Skeletal muscle tissue (tissue), 3 donors: ENCODE measurements at regions not wholly inside any gene's neighbourhood (a gene's known extent, or its start where the extent isn't known, plus 50 kb on each side); places are given as distances from the start of the nearest gene placed in this dataset.

Experiments
- H3K27ac ChIP-seq: one replicate; pipeline ENCODE4 v1.7.0; 2013; ENCODE audit warnings: mild to moderate bottlenecking, low read depth, low read length, inconsistent platforms
- H3K27me3 ChIP-seq, 3 donors: one replicate each; pipeline ENCODE4 v1.7.0; 2013; ENCODE audit warnings: low read length in 3 of 3; ENCODE audit not compliant: control insufficient read depth in 3 of 3, insufficient read depth in 3 of 3
- H3K36me3 ChIP-seq, 3 donors: one replicate each; pipeline ENCODE4 v1.7.0; 2013; ENCODE audit warnings: low read length in 3 of 3; ENCODE audit not compliant: control insufficient read depth in 3 of 3, insufficient read depth in 3 of 3
- H3K4me1 ChIP-seq, 3 donors: one replicate each; pipeline ENCODE4 v1.7.0; 2013; ENCODE audit warnings: low read length in 3 of 3, mild to moderate bottlenecking in 3 of 3; ENCODE audit not compliant: control insufficient read depth in 3 of 3, insufficient read depth in 3 of 3
- H3K4me3 ChIP-seq, 3 donors: one replicate each; pipeline ENCODE4 v1.7.0; 2013; ENCODE audit warnings: low read length in 3 of 3
- H3K9ac ChIP-seq, 3 donors: one replicate each; pipeline ENCODE4 v1.7.0; 2013; ENCODE audit warnings: low read length in 3 of 3, mild to moderate bottlenecking in 3 of 3, moderate library complexity in 2 of 3, low read depth in 1 of 3
- H3K9me3 ChIP-seq, 3 donors: one replicate each; pipeline ENCODE4 v1.7.0; 2013; ENCODE audit warnings: low read length in 3 of 3; ENCODE audit not compliant: control insufficient read depth in 3 of 3
- donor health status: Osteomylitis.

DNA sequence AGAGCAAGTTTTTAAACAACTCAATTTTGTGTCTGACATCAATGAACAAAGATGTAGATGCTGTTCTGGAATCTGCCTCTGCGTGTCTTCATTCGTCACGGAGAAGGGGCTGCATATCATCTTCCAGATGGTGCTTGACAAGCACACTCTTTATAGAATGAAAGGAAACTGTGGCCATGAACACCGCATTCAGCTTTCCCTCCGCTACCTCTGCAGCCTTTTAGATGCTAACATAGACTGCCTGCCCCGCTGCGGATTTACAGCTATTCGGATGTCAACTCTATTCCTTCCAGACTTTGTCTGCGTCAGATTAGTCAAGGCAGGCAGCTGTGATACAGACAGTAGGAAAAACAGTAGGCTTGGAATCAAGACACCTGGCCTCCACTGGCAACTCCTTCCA, 232.9 kb downstream of the TJP1 start:
- no peak overlapping the region for H3K4me3 ChIP-seq
- H3K36me3 ChIP-seq: no peaks in the 10 kb centered on the region
- no peak overlapping the region for H3K27ac ChIP-seq
- peaks cover 0 to 2% (median 0%) of the 10 kb centered on the region in 3 donors for H3K27me3 ChIP-seq
- H3K9ac ChIP-seq: no peak overlapping the region
- no peaks in the 10 kb centered on the region for H3K9me3 ChIP-seq
- H3K4me1 ChIP-seq: no peaks in the 10 kb centered on the region

DNA sequence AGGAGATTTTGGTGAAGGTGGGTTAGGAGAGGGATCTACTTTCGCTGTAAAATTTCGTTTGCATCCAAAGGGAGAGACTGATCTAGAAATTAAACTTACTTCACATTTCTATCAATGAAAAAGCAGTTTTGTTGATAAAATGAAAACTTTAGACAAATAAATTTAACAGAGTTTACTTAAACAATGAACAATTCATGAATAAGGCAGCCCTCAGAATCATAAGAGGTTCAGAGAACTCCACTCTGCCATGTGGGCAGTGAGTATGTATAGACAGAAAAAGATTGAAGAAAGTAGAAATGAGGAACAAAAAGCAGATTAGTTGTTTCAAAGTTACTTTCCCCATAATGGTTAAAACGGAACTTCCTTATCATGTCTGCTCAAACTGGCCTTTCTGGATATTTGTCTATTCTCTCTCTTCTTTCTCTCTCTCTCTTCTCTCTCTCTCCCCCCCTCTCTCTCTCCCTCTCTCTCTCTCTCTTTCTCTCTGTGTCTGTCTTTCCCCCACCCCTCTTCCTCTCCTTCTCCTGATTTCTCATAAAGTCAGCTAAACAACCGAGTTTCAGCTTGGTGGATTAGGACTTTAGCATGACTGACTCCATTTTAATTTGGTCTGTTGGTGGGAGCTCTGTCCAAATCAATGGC, 248.9 kb downstream of the TJP1 start:
- no peaks in the 10 kb centered on the region for H3K9me3 ChIP-seq
- no peak overlapping the region for H3K27ac ChIP-seq
- no peaks in the 10 kb centered on the region for H3K36me3 ChIP-seq
- H3K27me3 ChIP-seq: peaks cover 23 to 31% (median 27%) of the 10 kb centered on the region in 3 donors
- H3K4me3 ChIP-seq: no peak overlapping the region
- no peaks in the 10 kb centered on the region for H3K4me1 ChIP-seq
- no peak overlapping the region for H3K9ac ChIP-seq

DNA sequence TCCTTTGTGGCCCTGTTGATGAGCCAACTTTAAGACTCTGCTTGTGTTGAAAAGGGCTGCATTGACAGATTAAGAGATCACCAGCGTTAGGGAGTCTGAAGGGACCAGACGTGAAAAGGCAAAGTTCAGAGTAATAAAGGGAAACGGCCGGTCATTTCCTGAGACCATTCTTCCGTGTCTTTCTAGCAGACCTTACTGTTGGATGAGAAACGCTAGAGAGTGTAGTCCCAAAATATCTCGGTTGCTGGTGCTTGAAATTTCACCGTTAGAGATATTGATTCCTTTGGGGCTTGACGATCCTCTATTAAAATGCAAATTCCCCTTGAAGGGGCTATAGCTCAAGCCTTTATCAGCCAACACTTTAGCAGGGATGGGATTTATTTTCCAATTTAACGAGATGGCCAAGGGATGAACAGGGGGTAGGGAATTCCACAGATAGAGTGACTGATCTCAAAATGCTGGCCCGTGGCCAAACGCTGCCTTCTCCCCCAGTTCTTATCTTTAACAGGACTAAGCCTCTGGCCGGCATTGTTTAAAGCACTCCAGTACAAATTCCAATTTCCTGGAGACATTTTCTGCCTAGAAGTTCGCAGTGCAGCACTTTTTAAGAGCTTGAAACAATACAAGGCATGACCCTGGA, 250.4 kb downstream of the TJP1 start:
- H3K9ac ChIP-seq: no peak overlapping the region
- H3K27ac ChIP-seq: no peak overlapping the region
- H3K4me3 ChIP-seq: no peak overlapping the region
- H3K4me1 ChIP-seq: no peaks in the 10 kb centered on the region
- no peaks in the 10 kb centered on the region for H3K9me3 ChIP-seq
- no peaks in the 10 kb centered on the region for H3K36me3 ChIP-seq
- peaks cover 31 to 42% (median 40%) of the 10 kb centered on the region in 3 donors for H3K27me3 ChIP-seq

DNA sequence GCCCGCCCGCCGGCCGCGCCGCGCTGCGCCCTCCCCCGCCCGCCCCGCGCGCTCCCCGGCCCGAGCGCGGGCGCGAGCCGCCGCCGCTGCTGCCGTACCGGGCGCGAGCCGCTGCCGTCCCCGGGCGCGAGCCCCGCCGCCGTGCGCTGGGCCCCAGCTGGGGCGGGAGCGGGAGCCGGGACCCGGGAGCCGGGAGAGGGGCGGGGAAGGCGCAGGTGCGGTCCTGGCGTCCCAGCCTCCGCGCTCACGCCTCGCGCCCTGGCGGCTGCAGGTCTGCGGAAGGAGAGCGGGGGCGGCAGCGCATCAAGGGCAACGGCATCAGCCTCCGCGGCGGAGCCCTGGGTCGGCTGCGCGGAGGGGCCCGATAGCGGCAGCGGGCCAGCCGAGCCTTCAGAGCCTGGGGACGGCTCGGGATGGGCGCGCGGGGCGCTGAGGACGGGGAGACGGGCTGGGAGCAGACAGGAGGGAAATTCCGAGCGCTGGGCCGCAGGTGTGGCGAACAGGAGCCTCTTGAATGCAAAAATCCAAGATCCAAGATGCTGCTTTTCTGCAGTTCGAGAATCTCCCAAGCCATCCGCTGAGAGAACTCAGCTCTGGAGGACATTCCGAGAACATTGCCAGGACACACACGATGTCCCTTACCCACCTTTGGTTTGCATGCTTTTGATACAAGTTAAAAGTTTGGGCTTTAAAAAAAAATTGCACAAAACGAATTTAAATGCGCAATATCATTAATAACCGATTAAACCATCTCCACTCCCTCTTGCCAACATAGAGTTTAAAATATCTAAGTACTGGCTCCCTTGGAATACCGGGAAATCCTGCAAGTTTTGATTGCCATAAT, 251.1 kb downstream of the TJP1 start:
- Histone ChIP-seq H3K9ac (no peak overlapping the region), H3K27ac (no peak overlapping the region), H3K4me3 (peak overlapping the region in 2 of 3 donors; percentile 29 to 36), H3K9me3 (no peaks in the 10 kb centered on the region), H3K27me3 (peaks cover 33 to 42% (median 40%) of the 10 kb centered on the region in 3 donors), H3K4me1 (no peaks in the 10 kb centered on the region), H3K36me3 (no peaks in the 10 kb centered on the region)

DNA sequence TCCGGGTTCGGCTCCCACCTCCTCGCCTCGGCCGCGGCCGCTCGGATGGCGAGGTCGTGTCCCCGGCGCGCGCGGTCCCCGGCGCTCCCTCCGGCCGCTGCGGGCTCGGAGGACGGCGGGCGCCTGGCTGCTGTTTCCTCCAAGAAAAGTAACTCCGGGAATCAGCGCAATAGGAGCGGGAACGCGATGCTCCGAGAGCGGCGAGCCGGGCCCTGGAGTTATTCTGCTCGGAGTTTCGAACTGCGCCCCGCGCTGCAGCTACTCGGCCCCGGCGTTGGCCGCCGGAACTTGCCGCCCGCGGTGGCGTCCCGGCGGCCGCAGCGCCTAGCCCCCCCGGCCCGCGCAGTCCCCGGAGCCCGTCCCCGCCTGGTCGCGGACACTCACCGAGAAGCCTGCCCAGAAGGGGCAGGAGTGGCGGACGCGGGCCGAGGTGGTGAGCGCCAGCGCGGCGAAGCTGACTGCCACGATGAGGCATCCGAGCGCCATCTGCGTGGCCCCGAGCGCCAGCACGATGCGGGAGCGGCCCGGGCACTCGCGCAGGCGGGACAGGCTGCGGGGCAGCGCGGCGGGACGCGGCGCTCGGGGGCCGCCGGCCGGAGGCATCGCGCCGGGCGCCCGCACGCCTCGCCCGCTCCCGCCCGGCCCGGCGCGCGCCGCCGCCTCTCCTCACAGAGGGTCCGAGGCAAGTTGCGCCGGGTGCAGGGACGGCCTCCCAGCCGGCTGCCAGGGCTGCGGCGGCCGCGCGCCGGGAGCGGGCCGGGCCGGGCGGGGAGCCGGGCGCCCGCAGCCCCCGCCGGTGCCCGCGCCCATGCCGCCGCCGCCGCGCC, 251.9 kb downstream of the TJP1 start:
- Histone ChIP-seq H3K36me3 (no peaks in the 10 kb centered on the region), H3K4me1 (no peaks in the 10 kb centered on the region), H3K4me3 (peak overlapping the region in 1 of 3 donors; percentile 43), H3K9ac (no peak overlapping the region), H3K27ac (no peak overlapping the region), H3K9me3 (no peaks in the 10 kb centered on the region), H3K27me3 (peaks cover 33 to 42% (median 40%) of the 10 kb centered on the region in 3 donors)

DNA sequence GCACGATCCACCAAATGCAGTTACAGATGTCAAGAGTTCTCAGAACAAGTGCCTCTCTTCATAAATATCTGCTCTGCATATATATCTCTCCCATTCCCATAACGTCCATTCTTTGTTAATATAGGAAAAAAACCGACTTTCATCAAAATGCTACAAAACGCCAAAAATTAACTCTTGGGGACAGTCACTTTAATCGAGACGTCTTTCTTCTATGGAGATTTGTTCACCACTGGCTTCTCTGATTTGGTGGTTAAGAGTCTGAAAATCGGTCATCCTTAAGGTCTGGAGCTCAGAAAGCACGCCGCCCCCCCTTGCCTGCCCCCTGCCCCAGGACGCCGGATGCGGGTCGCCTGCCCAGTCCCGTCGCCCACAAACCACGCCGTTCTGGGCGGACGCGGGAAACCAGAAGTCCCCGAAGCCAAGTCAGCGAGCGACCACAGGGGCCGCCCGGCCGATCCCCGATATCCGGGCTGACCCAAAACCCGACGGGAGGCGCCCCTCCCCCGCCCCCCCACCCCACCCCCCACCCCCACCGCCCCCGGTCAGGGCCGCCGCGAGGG, 252.7 kb downstream of the TJP1 start:
- H3K4me1 ChIP-seq: no peaks in the 10 kb centered on the region
- H3K9me3 ChIP-seq: no peaks in the 10 kb centered on the region
- H3K36me3 ChIP-seq: no peaks in the 10 kb centered on the region
- peaks cover 35 to 42% (median 40%) of the 10 kb centered on the region in 3 donors for H3K27me3 ChIP-seq
- no peak overlapping the region for H3K9ac ChIP-seq
- H3K4me3 ChIP-seq: no peak overlapping the region
- H3K27ac ChIP-seq: no peak overlapping the region

DNA sequence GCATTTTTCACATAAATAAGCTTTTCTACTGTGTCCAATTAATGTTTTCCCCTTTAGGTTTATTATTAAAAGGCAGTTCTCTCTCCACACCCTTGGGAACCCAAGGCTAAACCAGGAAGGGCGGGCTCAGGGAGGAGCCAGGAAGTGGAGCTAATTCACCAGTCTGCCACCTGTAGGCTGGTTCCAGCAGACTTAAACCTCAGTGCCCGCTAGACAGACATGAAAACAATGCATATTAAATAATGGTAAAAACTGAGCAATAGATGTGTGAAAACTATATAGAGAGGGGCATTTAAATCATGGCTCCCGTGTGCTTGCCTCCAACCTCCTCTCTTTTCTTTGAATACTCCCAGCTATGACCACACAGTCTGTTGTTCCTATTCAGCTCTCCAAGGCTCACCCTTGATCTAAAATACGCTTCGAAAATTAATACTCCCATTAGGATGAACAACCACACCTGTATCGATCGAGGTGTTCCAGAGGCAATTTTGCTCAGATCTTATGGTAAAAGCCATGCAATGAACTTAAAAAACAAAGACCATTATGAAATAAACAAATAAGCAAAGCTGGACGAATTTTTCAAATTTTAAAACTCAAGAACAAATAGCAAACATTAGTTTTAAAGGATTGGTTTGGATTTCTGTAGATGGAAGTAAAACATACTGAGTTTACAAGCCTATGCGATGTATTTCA, 253.3 kb downstream of the TJP1 start:
- Histone ChIP-seq H3K4me3 (no peak overlapping the region), H3K4me1 (no peaks in the 10 kb centered on the region), H3K9ac (no peak overlapping the region), H3K27ac (no peak overlapping the region), H3K36me3 (no peaks in the 10 kb centered on the region), H3K27me3 (peaks cover 35 to 40% (median 37%) of the 10 kb centered on the region in 3 donors), H3K9me3 (no peaks in the 10 kb centered on the region)

DNA sequence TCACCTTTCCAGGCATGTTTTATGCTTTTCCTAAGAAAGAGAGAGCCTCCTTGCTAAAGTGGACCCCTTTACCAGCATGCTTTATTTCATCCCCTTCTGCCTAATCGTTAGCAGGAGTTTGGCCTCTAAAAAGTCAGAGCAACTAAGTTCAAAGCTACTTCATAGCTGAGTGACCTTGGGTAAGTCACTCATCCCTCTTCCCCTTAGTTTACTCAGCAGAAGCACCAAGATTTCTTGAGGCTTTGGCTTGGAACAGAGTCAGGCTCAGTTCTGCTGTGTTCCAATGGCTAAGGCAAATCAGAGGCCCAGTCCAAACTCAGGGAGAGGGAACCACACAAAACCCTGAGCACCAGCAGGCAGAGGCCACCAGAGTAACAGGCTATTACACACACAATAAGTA, 254.9 kb downstream of the TJP1 start:
- Histone ChIP-seq H3K4me1 (no peaks in the 10 kb centered on the region), H3K27me3 (peaks cover 31 to 39% (median 34%) of the 10 kb centered on the region in 3 donors), H3K36me3 (no peaks in the 10 kb centered on the region), H3K9me3 (no peaks in the 10 kb centered on the region), H3K4me3 (no peak overlapping the region), H3K9ac (no peak overlapping the region), H3K27ac (no peak overlapping the region)

DNA sequence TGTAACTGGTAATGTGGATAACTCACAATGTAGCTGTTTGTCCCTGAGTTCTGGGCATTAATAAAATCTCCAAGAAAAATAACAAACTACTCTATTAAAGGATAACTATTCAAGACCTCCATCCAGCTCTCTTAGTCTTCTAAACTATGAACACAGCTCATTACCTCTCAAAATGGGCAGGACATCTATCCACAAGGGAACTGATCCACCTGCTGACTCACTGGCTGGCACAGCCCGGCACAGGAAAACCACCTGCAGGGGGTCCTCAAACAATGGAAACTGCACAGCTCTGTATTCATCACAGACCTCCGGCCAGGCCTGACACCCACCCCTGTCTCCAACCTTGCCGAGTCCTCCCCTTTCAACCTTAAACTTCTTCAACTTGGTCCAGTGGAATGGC, 255.4 kb downstream of the TJP1 start:
- Histone ChIP-seq H3K27ac (no peak overlapping the region), H3K4me1 (no peaks in the 10 kb centered on the region), H3K27me3 (peaks cover 30 to 35% (median 31%) of the 10 kb centered on the region in 3 donors), H3K36me3 (no peaks in the 10 kb centered on the region), H3K9ac (no peak overlapping the region), H3K9me3 (no peaks in the 10 kb centered on the region), H3K4me3 (no peak overlapping the region)
